Activated CD8-positive, alpha-beta T cell treated with anti-CD3 and anti-CD28 coated beads, Interleukin-2, amount 10 ng/mL, durations not matched to agents 7 days and 5 days (primary cell): ENCODE measurements at regions not wholly inside any gene's neighbourhood (a gene's known extent, or its start where the extent isn't known, plus 50 kb on each side); places are given as distances from the start of the nearest gene placed in this dataset.

Source experiments
- ATAC-seq: fragments of 150-1000 bp; cut with Tn5 transposase; one replicate; pipeline ENCODE4 v1.10.0; 2021; ENCODE audit warnings: moderate library complexity
- CTCF ChIA-PET: fragments of 350-600 bp; sonication (Branson Sonifier 250); formaldehyde crosslinking; loops from one replicate; lab custom pipeline; 2021; ENCODE audit warnings: antibody characterized with exemption; lab: Charles Lee
- POLR2A ChIA-PET: fragments of 350-600 bp; sonication (Branson Sonifier 250); formaldehyde crosslinking; loops from one replicate; lab custom pipeline; 2021; ENCODE audit warnings: antibody characterized with exemption; lab: Charles Lee
- DNase-seq: peaks from one replicate; pipeline ENCODE4 v3.0.0-alpha.2; 2020
- H3K27ac Mint-ChIP-seq: one replicate; pipeline ENCODE4 v1.8.0; 2021; ENCODE audit warnings: mild to moderate bottlenecking, mixed read lengths
- H3K27me3 Mint-ChIP-seq: one replicate; pipeline ENCODE4 v1.8.0; 2021; ENCODE audit warnings: low read depth, mixed read lengths
- H3K36me3 Mint-ChIP-seq: one replicate; pipeline ENCODE4 v1.8.0; 2021; ENCODE audit warnings: low read depth, mixed read lengths
- H3K4me1 Mint-ChIP-seq: one replicate; pipeline ENCODE4 v1.8.0; 2021; ENCODE audit warnings: low read depth, mixed read lengths
- H3K4me3 Mint-ChIP-seq: one replicate; pipeline ENCODE4 v1.8.0; 2021; ENCODE audit warnings: mild to moderate bottlenecking, mixed read lengths
- H3K9me3 Mint-ChIP-seq: one replicate; pipeline ENCODE4 v1.8.0; 2022; ENCODE audit warnings: mixed read lengths; ENCODE audit not compliant: insufficient read depth

DNA sequence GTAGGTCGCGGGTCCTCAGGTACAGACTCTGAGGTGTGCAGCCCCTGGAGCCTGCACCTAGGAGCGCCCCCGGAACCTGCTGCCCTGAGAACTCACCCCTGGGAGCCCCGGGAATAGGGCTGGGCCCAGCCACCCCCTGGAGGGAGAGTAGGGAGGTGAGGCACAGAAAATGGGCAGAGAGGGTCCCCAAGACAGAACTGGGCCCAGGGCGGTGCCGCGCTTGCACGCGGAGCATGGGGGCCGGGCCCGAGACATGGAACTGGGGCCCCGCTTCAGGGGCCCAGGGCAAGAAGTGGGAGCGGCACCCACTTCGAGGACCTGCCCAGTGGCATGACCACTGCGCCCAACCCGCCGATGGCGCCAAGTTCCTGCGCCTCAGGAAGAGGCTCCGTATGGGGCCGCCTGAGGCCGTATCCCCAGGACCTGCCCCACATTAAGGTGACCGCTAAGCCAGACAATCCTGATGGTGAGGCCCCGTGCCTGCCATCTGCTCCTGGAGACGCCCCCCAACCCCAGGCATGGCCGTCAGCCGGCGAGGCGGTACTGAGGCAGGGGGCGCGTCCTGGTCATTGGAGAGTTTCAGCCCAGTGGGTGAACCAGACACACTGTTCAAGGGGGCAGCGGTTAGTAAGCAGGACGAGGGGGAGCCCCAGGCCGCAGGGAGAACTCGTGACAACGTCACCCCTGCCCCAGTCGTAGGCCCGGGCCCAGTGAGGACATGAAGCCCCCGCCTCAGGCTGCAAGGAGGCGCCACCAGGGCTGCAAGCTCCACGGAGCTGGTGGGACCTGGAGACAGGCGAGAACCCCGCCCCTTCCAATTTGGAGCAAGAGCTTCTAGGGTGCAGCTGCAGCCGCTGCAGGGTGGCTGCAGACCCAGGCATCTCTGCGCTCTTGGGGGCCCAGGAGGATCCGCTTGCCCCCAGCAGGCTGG lies 89.5 kb upstream of the PUM3 start:
- Mint-ChIP-seq H3K4me3 (no peak overlapping the region), H3K4me1 (no peaks in the 10 kb centered on the region), H3K9me3 (no peaks in the 10 kb centered on the region), H3K36me3 (no peaks in the 10 kb centered on the region), H3K27me3 (no peaks in the 10 kb centered on the region), H3K27ac (no peak overlapping the region)
- no peak for DNase-seq
- ATAC-seq: no peak
- ChIA-PET CTCF (no interaction called here), POLR2A (no interaction called here)

DNA sequence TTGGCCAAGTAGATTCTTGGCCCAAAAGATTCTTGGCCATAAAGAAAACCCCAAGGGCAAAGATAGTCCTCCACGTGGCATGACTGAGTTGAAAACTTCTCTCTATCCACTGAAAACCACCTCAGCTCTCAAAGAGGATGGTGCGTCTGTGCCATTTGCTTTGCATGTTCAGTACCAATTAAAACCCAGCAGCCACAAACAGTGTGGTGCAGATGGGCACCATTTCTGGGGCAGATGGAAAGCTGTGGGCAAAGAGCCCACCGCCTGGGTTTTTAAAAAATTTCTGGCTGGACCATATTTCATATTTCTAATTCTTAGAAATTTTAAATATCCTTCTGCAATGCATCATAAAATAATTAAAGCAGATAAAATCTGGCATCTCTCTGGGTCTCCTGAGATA lies 84.5 kb upstream of the PUM3 start:
- no peak for ATAC-seq
- Mint-ChIP-seq H3K9me3 (no peaks in the 10 kb centered on the region), H3K27me3 (peaks cover 2% of the 10 kb centered on the region), H3K27ac (no peak overlapping the region), H3K36me3 (no peaks in the 10 kb centered on the region), H3K4me3 (no peak overlapping the region), H3K4me1 (no peaks in the 10 kb centered on the region)
- POLR2A ChIA-PET: no interaction called here
- no peak for DNase-seq
- CTCF ChIA-PET: no interaction called here

DNA sequence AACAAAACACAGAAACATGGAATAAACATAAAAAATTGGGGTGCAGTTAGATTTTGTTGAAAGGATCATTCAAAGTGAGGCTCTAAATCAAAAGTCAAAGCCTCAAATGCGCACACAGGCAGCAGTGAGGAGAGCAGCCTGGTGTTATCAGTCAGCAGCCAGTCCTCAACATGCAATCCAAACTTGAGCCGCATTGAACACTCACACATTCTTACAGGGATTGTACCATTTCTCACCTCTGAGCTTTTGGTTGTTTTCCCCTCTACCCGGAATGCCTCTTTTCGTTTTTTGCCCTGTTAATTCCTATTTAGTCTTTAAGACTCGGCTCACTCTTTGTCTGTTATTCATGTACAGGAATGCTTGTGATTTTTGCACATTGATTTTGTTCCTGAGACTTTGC lies 81.1 kb upstream of the PUM3 start:
- no peaks in the 10 kb centered on the region for H3K4me1 Mint-ChIP-seq
- no peak overlapping the region for H3K27ac Mint-ChIP-seq
- no peaks in the 10 kb centered on the region for H3K9me3 Mint-ChIP-seq
- H3K4me3 Mint-ChIP-seq: no peak overlapping the region
- no peaks in the 10 kb centered on the region for H3K36me3 Mint-ChIP-seq
- ChIA-PET POLR2A (no interaction called here), CTCF (no interaction called here)
- DNase-seq: no peak
- H3K27me3 Mint-ChIP-seq: peaks cover 4% of the 10 kb centered on the region
- no peak for ATAC-seq

DNA sequence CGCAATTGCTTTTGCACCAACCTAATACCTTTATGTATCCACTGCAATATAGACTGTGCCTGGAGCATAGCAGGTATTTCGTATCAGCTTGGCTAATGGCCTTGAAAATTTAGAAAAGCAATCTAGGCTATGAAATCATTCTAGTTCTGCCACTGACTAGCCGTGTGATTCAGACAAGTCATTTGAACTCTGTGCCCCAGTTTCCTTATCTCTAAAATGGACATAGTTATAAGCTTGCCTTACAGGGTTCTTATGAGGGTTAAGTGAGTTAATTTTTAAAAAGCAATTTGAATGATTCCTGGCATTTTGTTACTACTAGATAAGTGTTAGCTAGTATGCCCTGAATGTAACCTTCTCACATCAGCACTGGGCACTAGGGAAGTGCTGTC lies 80.5 kb upstream of the PUM3 start:
- Mint-ChIP-seq H3K36me3 (no peaks in the 10 kb centered on the region), H3K27ac (no peak overlapping the region), H3K4me3 (no peak overlapping the region), H3K9me3 (no peaks in the 10 kb centered on the region), H3K27me3 (peaks cover 4% of the 10 kb centered on the region), H3K4me1 (no peaks in the 10 kb centered on the region)
- ATAC-seq (no peak), DNase-seq (no peak)
- ChIA-PET CTCF (no interaction called here), POLR2A (no interaction called here)

DNA sequence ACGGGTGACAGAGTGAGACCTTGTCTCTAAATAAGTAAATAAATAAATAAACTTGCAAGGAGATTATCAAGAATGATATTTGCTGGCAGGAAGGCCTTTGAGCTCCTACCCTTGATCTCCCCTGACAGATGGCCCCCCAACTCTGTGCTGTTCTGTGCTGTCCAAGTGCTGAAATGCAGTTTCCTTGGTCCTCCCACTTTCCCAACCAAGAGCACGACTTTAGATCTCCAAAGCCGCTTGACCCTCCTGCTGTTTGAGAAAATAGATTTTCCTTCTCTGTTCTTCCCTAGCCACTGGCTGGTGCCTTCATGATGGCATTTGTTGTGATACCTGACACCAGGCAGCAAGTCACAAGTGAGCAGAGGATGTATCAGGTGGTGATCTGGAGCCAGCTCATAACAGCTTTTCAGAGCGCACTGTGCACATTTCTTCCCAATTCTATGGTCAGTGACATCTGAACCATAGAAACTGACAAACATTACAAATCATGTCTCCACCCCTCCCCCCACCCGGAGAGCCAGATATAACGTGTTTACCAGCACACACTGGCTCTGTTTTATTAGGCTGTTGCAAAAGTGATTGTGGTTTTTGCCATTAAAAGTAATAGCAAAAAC lies 80.0 kb upstream of the PUM3 start:
- Mint-ChIP-seq H3K27ac (no peak overlapping the region), H3K9me3 (no peaks in the 10 kb centered on the region), H3K4me3 (no peak overlapping the region), H3K27me3 (peaks cover 4% of the 10 kb centered on the region), H3K4me1 (no peaks in the 10 kb centered on the region), H3K36me3 (no peaks in the 10 kb centered on the region)
- no peak for DNase-seq
- ATAC-seq: no peak
- ChIA-PET POLR2A (no interaction called here), CTCF (no interaction called here)

DNA sequence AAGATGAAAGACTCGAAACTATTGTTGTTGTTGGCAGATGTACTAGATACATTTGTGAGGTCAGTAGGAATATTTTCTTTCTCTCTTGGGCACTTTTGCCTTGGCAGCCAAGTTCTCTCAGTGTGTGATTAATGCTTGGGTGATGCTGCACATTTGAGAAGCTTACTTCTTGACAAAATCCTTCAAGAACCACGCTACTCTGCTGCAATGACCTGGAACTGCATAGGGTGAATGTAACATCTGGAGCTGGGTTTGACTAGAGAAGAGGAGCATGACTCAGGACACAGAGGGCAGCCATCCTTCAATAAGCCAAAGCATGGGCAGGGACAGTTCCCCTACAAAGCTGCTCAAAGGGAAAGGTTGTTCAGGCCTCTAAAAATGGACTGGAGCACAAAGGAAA lies 75.5 kb upstream of the PUM3 start:
- POLR2A ChIA-PET: no interaction called here
- CTCF ChIA-PET: no interaction called here
- no peak for ATAC-seq

DNA sequence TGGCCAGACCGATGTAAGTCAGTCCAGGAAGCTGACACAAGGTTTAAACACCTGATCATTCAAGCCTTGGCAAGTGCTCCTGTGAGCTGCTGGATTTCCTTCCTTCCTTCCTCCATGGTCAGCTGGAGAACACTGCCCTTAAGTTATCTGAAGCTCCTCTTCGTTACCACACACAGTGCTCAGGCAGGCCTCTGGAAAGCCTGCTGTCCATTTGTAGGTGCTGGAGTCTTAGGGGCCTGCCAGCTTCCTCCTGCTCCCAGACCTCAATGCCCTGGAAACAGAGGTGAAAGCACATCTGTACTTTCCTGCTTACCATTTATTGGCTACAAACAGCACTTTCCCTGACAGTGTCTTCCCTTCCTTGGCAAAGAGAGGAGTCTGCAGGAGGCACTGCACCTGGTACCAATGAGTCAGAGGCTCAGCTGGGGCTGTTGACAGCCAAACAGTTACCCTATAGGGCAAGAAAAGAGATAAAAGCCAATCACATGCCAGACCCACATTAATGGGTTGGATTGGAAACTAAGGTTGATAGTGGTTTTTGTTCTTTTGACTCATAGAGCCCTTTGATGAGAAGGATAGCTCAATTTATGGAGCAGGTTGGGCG lies 72.6 kb upstream of the PUM3 start:
- H3K4me1 Mint-ChIP-seq: no peaks in the 10 kb centered on the region
- ATAC-seq: no peak

More for the DNA sequence above, 75.5 kb upstream of the PUM3 start:
- Mint-ChIP-seq H3K4me3 (no peak overlapping the region), H3K27me3 (peaks cover 2% of the 10 kb centered on the region), H3K4me1 (no peaks in the 10 kb centered on the region), H3K27ac (no peak overlapping the region), H3K9me3 (no peaks in the 10 kb centered on the region), H3K36me3 (no peaks in the 10 kb centered on the region)
- DNase-seq: no peak

DNA sequence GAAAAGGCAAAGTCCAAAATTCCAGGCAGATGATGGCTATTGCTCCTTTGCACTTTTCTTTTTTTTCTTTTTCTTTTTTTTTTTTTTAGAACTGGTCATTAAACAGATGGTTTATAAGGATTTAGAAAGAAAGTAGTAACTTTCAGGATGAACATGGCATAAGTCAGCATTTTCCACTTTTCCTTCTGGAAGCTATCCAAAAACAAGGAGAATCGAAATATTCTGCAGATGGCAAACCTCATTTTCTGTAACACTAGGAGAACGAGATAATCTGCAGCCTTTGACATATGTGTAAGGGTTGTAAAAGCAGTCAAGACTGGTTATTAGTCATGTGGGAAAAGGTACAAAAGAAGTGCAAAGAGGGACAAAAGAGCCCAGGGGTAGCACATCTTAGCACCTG lies 69.1 kb upstream of the PUM3 start:
- Mint-ChIP-seq H3K27me3 (peaks cover 2% of the 10 kb centered on the region), H3K36me3 (no peaks in the 10 kb centered on the region), H3K9me3 (no peaks in the 10 kb centered on the region), H3K27ac (no peak overlapping the region), H3K4me1 (no peaks in the 10 kb centered on the region), H3K4me3 (no peak overlapping the region)
- ChIA-PET POLR2A (no interaction called here), CTCF (no interaction called here)
- ATAC-seq (no peak), DNase-seq (no peak)

More for the DNA sequence above, 72.6 kb upstream of the PUM3 start:
- H3K27me3 Mint-ChIP-seq: peaks cover 2% of the 10 kb centered on the region
- H3K9me3 Mint-ChIP-seq: no peaks in the 10 kb centered on the region
- no peak overlapping the region for H3K4me3 Mint-ChIP-seq
- no peak for DNase-seq
- ChIA-PET POLR2A (no interaction called here), CTCF (no interaction called here)
- no peak overlapping the region for H3K27ac Mint-ChIP-seq
- no peaks in the 10 kb centered on the region for H3K36me3 Mint-ChIP-seq

DNA sequence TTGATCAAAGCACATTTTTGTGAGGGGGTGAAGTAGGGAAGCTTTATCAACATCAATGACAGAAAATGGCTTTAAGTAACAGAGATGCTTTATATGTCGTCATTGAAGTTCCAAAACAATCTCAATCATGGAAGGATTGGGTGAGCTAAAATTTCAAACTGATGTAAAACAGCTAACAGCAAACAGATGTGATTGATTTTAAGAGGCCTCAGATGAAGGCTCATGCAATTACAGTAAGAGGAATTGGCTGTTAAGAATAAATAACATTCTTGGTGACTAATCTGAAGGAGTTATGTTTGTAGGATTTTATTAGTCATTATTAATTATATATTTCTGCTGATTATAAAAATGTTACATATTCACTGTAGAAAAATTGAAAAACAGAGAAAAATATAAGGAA lies 63.5 kb upstream of the PUM3 start:
- ChIA-PET POLR2A (no interaction called here), CTCF (no interaction called here)
- Mint-ChIP-seq H3K27ac (no peak overlapping the region), H3K36me3 (no peaks in the 10 kb centered on the region), H3K27me3 (peaks cover 3% of the 10 kb centered on the region), H3K9me3 (no peaks in the 10 kb centered on the region), H3K4me1 (no peaks in the 10 kb centered on the region), H3K4me3 (no peak overlapping the region)
- no peak for DNase-seq
- no peak for ATAC-seq

DNA sequence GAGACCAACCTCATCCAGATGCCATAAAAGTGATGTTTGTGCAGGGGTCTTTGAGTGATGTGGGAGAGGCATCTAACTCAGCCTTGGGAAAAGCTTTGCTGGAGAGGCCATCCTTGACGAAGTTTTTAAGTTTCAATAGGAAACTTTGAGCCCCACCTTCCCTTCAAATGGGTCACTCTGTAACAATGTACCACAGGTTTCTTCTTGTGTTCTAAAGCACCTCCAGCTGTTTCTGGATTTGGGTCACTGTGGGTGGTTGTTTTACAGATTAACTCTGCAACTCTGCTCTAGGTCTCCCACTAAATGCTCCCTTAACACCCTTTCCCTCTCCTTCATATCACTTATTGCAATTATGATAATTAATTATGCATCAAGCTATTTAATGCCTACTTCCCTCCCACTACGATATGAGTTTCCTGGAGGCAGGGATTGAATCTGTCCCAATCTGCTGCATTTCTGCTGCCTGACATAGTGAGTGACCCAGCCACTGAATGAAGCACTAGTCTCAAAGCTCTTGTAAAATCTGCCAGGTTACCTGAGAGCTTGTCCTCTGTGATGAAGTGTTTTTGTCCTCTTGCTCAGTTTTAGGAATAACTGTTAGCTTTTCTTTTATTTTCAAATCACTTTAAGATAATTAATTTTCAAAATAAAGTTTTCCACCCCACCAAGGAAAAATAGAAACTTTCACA lies 60.5 kb upstream of the PUM3 start:
- H3K9me3 Mint-ChIP-seq: no peaks in the 10 kb centered on the region
- peaks cover 1% of the 10 kb centered on the region for H3K27me3 Mint-ChIP-seq
- CTCF ChIA-PET: no interaction called here
- no peaks in the 10 kb centered on the region for H3K4me1 Mint-ChIP-seq
- no peaks in the 10 kb centered on the region for H3K36me3 Mint-ChIP-seq
- H3K4me3 Mint-ChIP-seq: no peak overlapping the region
- POLR2A ChIA-PET: interaction anchor here (1.1 kb wide), 1 partner anchor 622 kb away, joined by 3 read pairs; no protein-coding TSS in a partner anchor
- H3K27ac Mint-ChIP-seq: no peak overlapping the region
- ATAC-seq (no peak), DNase-seq (no peak)
